Hypothalamus (tissue), 51 donors: ENCODE measurements at regions not wholly inside any gene's neighbourhood (a gene's known extent, or its start where the extent isn't known, plus 50 kb on each side); places are given as distances from the start of the nearest gene placed in this dataset.

ENCODE experiments used
- DNase-seq, 51 donors: peaks; one replicate each; lab custom pipeline; 2025; lab: John Stamatoyannopoulos, UW

DNA sequence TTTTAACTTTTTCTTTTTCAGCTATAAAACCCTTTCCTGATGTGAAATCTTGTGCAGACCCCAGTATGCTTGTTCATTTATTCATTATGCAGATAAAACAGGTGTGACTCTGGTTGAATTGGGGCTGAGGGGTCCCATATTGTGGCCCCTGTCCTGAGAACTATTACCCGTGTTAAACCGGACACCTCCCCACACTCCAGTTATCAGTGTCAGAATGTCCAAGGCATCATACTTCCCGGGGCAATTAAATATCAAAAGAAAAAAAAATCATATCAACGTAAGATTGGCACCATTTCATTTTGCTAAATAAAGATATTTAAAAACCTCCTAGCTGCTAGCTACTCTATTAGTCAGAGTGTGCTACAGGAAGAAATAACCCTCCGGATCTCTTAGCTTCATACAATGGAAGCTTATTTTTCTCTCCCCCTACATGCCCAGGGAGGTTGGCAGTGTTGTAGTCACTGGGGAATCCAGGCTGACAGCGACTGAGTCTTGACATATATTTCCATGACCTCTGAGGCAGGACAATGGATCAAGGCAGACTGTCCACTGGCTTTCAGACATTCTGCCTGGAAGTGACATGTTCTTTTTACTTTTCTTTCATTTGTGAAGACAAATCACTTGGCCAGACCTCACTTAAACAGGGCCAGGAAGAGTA, 170.0 kb downstream of the SEC61B start:
- no peak for DNase-seq

DNA sequence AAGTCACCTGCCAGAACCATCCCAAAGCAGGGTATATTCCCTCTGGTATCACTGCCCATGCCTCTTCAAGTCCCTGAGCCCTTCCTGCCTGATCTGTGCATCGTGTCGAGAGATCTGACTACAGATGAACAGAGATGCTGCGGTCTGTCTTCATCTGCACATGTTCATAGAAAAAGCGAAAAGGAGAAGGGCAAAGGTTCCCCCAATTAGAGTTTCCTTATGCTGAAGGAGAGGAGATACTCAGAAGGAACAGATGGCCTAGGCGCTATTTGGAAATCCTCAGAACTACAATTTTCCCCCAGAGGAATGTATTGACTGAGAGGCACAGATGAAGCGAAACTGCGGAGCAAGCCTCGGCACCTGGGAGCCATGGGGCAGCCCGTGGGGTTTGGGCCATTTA, 170.9 kb downstream of the SEC61B start:
- no peak for DNase-seq

DNA sequence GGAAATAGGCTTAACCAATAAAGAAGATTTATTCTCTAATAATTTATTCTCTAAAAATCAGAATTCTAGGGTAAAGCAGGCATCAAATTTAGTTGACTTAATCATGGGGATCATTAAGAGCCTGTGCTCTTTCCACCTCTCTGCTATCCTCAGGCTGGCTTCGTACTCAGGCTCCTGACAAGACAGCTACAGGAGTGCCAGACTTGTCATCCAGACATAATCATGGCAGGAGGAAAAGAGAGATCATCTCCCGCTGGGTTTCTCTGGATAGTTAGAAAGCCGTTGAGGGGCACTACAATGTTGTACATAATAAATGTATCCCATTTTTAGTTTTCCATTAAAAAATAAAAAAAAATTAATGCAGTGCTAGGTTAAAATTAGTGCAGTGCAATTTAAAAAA, 171.9 kb downstream of the SEC61B start:
- no peak for DNase-seq

- no peak for DNase-seq
Measured at GRCh38 chr9:99398241-99398640, 176.2 kb downstream of the SEC61B start.

DNA sequence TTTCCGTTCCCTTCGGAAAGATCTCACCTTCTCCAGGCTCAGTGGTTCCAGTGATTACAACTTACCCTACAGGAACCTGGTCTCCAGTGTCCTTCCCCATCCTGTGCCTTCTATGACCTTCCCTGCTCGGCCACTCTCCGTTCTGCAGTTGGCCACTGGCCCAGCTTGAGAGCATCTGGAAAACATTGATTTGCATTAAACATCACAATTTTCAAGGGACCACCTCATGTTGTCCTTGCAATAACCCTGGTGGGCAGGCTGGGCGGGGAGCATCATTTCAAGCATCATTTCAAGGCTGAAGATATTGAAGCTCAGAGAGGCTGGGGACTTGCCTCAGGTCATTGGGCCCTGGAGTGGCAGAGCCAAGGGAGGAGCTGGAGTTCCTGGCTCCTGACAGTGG, 177.4 kb downstream of the SEC61B start:
- no peak for DNase-seq

DNA sequence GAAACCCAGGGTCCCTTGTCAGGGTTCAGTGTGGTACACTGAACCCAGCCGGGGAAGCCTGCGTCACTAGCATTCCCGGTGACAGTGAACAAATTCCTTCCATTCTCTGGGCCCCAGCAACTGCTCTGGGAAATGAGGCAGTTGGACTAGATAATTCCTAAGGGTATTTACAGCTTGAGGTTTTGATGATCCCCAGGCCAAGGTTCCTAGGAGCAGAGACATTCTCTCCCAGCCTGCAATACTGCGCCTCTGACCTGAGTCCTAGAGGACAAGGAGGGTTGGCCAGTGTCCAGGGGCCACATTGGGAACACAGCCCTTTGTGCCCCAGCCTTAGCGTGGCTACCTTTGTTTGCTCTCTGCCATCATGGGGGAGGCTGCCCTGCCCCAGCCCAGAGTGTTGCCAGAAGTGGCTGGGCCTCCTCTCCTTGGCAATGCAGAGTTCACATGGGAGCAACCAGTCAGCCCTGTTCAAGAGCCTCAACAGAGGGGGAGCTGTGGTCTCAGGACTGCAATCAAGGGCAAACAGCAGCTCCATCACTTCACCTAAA, 178.2 kb downstream of the SEC61B start:
- peak in 1 of 51 donors; percentile 18 for DNase-seq

GRCh38 chr9:99401680-99402504, 179.8 kb downstream of the SEC61B start:
- no peak for DNase-seq

GRCh38 chr9:99403371-99403770, 181.3 kb downstream of the SEC61B start:
- DNase-seq: no peak

- no peak for DNase-seq
Measured at GRCh38 chr9:99405359-99405758, 183.3 kb downstream of the SEC61B start.

DNA sequence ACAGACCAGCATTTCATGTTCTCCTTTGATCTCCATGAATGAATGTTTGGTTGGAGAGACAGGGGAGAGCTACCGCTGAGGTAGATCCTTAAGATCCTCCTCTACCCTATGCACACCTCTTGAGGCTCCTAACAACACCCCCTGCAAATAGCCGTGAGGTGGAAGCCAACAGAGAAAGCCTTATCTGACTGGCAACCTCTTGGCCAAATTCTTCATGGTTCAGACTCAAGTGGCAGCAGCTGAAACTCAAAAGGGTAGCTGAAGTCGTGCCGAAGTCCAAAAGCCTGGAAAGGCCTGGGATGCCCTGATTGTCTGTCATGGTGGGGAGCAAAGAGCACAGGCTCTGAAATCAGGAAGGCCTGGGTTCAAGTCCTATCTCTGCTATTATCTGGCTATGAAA, 184.9 kb downstream of the SEC61B start:
- DNase-seq: no peak

- DNase-seq: no peak
Measured at GRCh38 chr9:99411068-99411467, 189.0 kb downstream of the SEC61B start.

DNA sequence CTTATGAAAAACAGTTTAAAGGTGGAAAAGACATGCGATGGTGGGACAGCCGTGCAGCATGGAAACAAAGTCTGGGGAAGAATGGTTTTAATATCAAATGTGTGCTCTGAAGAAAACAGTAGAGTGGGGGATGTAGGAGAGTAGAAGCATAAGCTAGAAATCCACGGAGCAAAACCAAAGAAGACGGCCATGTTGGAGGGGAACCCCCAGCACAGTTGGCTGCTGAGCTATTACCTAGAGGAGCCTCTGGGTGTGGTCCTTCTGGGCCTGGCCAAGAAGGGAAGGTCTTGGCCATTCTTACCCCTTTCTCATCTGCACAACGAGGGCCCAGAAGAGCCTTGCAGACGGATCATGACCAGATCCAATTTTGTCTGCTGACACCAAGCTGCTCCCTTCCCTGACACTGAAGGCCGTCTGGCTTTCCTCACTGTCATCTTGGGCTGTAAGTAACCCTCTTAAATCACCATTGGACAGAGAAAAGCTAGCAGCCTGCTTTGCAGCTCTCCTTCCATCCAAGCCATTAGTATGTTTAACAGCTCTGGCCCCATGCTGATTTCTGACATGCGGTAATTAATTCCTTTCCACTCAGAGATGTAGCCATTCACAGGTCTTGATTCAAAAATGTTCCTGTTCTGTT, 189.5 kb downstream of the SEC61B start:
- DNase-seq: no peak

DNA sequence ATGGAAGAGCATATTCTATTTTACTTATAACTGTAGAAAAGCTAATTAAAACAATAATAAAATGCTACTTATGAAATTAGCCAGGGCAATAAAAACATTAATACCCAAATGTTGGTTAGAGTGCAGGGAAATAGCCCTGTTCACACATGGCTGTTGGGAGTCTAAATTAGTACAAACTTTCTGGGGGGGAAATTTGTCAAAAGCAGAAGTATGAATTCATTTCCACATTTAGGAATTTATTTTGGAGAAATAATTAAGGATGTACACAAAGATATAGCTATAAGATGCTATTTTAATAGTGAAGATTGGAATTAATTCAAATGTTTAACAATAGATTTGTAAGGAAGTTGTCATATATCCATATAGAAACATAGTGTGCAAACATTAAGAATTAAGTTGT, 190.5 kb downstream of the SEC61B start:
- DNase-seq: no peak

- no peak for DNase-seq
Measured at GRCh38 chr9:99414321-99414720, 192.2 kb downstream of the SEC61B start.

GRCh38 chr9:99415606-99416005, 193.5 kb downstream of the SEC61B start:
- DNase-seq: no peak

GRCh38 chr9:99416007-99416406, 193.9 kb downstream of the SEC61B start:
- DNase-seq: no peak

- DNase-seq: no peak
Measured at GRCh38 chr9:99419070-99419469, 197.0 kb downstream of the SEC61B start.

DNA sequence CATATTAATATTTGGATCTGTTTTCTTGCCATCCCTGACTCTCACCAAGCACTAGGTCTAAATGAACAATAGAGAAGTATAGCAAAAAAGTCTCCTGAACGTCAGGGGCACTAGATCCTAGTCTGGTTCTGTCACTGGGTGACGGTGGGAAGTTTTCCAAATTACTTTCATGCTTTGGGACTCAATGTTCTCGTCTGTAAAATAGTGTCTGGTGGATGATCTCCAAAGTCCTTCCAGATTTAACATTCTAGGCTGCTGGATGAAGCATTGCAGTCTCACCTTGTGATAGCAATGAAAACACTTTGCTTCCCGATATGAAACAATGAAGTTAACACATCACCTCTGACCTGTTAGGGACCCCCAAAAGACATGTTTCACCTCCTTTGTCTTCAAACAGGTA, 199.3 kb downstream of the SEC61B start:
- no peak for DNase-seq

- no peak for DNase-seq
Measured at GRCh38 chr9:99425124-99425523, 203.0 kb downstream of the SEC61B start.

DNA sequence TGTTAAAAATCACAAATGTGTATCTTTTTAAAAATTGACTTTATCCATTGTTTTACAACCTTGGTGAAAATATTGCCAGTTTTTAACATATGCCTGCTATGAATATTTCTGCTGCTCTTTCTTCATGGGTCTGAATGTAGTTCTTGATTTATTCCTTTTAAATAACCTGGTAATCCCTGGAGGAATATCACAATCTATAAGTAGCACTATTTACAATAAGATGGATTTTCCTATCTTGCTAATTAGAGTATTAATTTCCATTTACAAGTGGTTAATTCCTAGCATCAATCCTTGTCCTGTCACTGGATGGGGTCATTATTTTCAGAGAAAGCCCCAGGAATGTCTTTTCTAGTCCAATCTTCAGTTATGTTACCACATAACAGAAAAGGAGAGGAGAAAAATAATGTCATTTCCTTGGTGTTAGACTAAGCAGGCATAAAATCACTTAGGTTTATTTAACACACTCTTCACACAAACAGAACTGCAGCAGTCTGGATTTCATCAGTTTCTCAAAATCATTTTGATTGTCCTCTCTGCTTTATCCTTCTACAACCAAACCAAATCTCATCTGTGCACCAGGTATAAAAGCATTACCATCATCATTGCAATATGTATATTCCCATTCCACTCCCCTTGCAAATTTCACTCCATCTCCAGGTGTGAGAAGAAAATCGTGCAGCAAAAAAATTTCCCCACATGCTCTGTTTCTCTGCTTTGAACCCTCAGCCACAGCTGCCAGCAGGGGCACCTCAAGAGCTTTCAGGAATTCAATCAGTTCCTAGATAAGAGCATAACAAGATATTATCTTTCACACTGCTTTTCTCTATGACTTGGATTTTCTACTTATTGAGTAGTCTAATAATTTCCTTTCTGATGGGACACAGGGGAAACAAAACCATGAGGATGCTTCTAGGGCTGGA, 204.1 kb downstream of the SEC61B start:
- no peak for DNase-seq

DNA sequence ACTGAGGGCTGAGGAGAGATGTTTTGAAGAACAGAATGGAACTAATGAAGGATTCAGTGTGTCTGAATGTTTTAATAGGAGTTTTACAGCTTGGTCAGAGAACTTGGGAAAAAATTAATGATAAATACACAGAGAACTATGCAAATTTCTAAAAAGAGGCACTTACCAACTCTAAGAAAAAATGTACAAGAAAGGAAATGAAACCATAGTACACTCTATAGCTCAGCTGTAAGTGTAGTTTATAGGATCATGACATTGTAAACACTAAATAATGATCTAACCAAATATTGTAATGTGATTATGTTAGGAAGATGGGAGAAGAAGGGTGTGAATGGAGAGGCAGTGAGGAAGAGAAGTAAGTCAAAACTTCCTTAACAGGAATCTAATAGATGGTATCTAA, 205.2 kb downstream of the SEC61B start:
- no peak for DNase-seq
